ENCODE measurements at regions not wholly inside any gene's neighbourhood (a gene's known extent, or its start where the extent isn't known, plus 50 kb on each side); places are given as distances from the start of the nearest gene placed in this dataset.

- Histone ChIP-seq H3K9me3 (ENCODE audit: low read depth, low read length) (no peaks in the 10 kb centered on the region), H3K79me2 (ENCODE audit: insufficient read depth, low read length) (no peaks in the 10 kb centered on the region), H3K27ac (ENCODE audit: low read depth, low read length) (no peak overlapping the region), H3K4me3 (ENCODE audit: insufficient read depth, low read length) (no peak overlapping the region), H3K36me3 (ENCODE audit: insufficient read depth, low read length) (no peaks in the 10 kb centered on the region), H3K4me2 (ENCODE audit: insufficient read depth, low read length) (no peak overlapping the region), H2AFZ (ENCODE audit: low read length) (no peak overlapping the region), H3K4me1 (ENCODE audit: insufficient read depth, low read length) (peaks cover 6% of the 10 kb centered on the region), H3K27me3 (ENCODE audit: insufficient read depth, low read length) (no peaks in the 10 kb centered on the region), H4K20me1 (ENCODE audit: insufficient read depth, low read length) (no peaks in the 10 kb centered on the region)
- no peak for TF ChIP-seq CTCF (IDR thresholded peaks at IDR 0.05; ENCODE audit: extremely low read depth, low read depth, low read length)
- DNase-seq (ENCODE audit: insufficient read length, low spot score, missing footprints): no peak
These were observed 51.8 kb upstream of the GPRC5B start for GRCh38 chr16:19936441-19936840.

GRCh38 chr16:19935694-19936093, 51.0 kb upstream of the GPRC5B start:
- H3K27me3 ChIP-seq (ENCODE audit: insufficient read depth, low read length): no peaks in the 10 kb centered on the region
- no peak overlapping the region for H2AFZ ChIP-seq (ENCODE audit: low read length)
- TF ChIP-seq CTCF (IDR thresholded peaks at IDR 0.05; ENCODE audit: extremely low read depth, low read depth, low read length): no peak
- no peak overlapping the region for H3K4me2 ChIP-seq (ENCODE audit: insufficient read depth, low read length)
- no peaks in the 10 kb centered on the region for H4K20me1 ChIP-seq (ENCODE audit: insufficient read depth, low read length)
- DNase-seq (ENCODE audit: insufficient read length, low spot score, missing footprints): no peak
- peaks cover 6% of the 10 kb centered on the region for H3K4me1 ChIP-seq (ENCODE audit: insufficient read depth, low read length)
- no peak overlapping the region for H3K4me3 ChIP-seq (ENCODE audit: insufficient read depth, low read length)
- no peaks in the 10 kb centered on the region for H3K79me2 ChIP-seq (ENCODE audit: insufficient read depth, low read length)
- H3K27ac ChIP-seq (ENCODE audit: low read depth, low read length): no peak overlapping the region
- no peaks in the 10 kb centered on the region for H3K9me3 ChIP-seq (ENCODE audit: low read depth, low read length)
- no peaks in the 10 kb centered on the region for H3K36me3 ChIP-seq (ENCODE audit: insufficient read depth, low read length)

All from osteoblast (primary cell).